ENCODE measurements at regions not wholly inside any gene's neighbourhood (a gene's known extent, or its start where the extent isn't known, plus 50 kb on each side); places are given as distances from the start of the nearest gene placed in this dataset.

DNA sequence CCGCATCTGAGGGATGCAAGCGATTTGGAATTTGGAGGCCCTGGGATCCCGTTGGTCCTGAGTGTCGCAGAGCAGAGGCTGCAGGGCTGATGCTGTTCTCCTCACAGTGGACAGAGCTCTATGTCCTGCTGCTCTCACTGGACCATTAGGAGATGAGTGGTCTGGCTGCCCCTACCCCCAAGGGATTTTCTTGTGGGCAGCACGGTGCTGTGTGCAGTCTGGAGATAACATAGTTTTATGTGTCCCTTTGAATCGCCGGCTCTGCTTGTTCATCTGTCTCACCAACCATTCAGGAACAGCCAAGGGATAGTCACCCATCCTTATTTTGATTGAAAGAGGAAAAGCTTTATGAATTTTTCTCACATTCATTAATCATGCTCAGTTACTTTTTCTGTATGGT is 49.9 kb downstream of the CHRM3 start:
- DNase-seq, result no peak

GRCh38 chr1:239437822-239438221 is 51.5 kb downstream of the CHRM3 start:
- no peak for DNase-seq

- no peak for DNase-seq
Observed at GRCh38 chr1:239438891-239439290, 52.5 kb downstream of the CHRM3 start.

DNA sequence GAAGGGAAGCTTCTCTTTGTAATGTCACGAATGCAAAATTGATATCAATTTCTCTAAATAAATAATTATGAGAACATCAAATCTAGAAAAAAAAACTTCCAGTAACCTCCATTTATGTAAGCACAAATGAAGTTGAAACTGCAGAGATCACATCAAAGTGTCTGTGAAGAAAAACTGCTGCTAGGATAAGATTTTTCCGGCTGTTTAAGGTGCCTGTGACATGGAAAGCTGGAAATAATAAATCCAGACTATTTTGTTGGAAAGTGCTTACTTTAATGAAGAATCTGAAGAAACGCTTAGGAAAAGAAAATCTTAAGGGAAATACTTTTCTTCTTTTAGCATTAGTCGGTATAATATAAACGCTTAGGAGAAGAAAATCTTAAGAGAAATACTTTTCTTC is 57.0 kb downstream of the CHRM3 start:
- DNase-seq, result no peak

DNA sequence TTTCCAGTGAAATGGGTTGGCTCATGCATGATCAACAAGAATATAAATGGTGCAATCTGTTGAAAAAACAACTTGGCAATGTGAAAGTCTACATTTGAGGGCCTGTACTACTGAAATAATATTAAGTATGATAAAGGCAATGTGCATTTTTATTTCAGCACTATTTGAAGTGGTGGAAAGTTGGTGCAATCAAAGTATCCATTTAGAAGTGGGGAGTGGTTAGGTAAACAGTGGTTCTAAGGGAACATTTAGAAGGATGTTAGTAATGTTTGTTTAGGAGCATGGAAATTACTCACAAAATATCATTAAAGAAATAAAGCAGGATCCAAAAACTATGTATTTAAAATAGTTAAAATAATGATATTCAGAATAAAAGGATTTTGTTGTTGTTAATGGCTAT is 60.2 kb downstream of the CHRM3 start:
- no peak for DNase-seq

DNA sequence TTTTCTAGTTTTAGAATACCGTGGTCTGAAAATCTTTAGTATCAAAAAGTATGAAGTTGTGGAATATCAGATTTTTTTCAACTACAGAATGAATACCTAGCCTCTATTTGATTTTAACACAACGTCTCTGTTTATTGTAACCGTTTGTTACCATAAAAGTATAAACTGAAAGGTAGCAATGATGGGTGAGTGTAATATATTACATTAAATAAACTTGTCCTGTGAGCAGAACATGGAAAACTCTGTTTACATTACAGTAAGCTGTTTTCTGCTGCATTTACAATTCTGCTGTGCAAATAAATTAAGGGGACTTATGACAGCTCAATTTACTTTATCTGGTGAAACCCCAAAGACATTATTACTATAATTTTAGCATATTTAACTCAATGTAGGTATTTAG is 62.5 kb downstream of the CHRM3 start:
- no peak for DNase-seq

DNA sequence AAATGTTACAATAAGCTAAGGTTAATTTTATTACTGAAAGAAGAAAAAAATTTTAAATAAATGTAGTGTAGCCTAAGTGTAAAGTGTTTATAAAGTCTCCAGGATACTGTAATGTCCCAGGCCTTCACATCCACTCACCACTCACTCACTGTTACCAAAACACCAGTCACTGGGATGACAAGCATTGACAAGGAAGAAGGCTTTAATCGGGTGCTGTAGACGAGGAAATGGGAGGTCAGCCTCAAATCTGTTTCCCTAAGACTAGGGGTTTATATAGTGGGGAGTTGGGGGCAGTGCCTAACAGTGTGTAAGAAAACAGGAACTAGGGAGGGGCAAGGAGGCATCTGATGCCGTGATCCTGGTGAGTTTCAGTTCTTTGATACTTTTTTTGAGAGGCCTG is 69.4 kb downstream of the CHRM3 start:
- no peak for DNase-seq

DNA sequence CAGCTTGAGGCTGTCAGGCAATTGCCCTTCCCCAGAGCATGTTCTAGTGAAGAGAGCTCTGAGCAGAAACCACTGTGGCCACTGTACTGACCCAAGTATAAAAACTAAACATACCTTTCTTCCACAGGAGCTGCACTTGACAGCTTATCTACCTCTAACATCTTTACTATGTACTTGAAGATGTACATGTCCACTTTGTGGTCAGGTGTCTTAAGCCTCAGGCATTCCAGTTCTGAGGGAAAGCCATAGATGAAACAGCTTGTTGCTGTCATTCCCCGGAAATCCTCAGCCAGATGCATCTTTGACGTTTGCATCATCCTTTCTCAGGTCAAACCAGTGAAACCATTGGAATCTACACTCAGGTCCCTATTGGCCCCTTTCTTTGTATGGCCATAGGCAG is 70.4 kb downstream of the CHRM3 start:
- no peak for DNase-seq

GRCh38 chr1:239457491-239458143 is 71.2 kb downstream of the CHRM3 start:
- DNase-seq, result no peak

- no peak for DNase-seq
Observed at GRCh38 chr1:239458144-239458500, 71.8 kb downstream of the CHRM3 start.

DNA sequence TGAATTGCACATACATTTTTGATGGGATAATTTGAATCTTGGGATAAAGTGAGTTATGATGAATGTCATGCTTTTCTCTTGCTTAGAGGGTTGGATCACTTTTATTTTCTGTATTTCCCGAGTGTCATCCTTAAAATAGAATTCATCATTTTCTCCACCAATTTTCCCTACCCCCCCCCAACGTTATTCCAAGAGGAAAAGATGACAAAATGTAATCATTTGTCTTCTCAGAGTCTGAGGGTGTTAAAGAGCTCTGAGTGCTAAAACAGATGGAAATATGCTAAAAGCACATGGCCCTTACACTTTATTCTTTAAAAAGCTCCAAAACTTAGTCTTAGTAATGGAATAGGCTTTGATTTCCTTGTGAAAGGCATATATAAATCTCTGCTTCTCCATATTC is 81.4 kb downstream of the CHRM3 start:
- DNase-seq, result no peak

DNA sequence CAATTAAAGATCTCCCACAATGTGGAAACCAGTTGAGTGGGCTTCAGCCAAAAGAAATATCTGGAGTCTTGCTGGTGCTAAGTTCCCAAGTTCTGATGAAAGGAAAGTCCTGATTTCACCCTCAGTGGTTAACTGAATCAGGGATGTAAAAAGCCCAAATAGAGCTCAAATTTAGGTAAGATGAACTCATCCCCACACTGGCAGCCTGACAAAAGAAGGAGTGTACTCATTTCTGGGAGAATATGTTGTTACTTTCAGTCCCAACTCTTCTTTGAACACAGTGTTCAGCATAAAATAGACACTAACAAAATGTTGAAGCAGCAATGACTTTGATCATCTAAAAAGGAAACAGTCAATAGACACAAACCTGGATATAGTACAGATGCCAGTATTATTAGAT is 91.7 kb downstream of the CHRM3 start:
- DNase-seq, result no peak

- DNase-seq, result no peak
Observed at GRCh38 chr1:239483391-239483790, 97.0 kb downstream of the CHRM3 start.

DNA sequence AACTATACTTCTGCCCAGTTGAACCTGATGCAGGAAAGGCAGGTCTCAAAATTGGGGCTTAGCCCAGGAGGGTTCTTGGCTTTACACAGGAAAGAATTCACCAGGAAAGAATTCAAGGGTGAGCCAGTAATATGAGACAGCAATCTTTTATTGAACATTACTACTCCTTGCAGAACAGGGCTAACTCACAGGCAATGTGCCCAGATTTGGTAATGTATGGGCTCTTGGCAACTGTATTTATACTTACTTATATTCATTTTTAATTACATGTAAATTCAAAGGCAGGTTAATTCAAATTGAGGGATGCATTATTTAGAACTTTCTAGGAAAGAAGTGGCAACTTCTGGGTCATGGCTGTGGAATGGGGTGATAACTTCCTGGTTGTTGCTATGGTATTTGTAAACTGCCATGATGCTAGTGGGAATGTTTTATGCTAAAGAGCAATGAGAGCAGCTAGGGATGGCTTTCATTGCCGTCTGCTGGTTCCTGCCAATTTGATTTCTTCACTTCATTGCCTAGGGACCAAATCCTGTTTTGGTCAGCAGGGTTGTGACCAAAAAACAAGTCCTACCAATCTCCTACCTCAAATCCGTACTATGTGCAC is 107.5 kb downstream of the CHRM3 start:
- no peak for DNase-seq

GRCh38 chr1:239505094-239505493 is 118.7 kb downstream of the CHRM3 start:
- no peak for DNase-seq

- no peak for DNase-seq
Observed at GRCh38 chr1:239507826-239508225, 121.5 kb downstream of the CHRM3 start.

- no peak for DNase-seq
Observed at GRCh38 chr1:239511875-239512274, 125.5 kb downstream of the CHRM3 start.

DNA sequence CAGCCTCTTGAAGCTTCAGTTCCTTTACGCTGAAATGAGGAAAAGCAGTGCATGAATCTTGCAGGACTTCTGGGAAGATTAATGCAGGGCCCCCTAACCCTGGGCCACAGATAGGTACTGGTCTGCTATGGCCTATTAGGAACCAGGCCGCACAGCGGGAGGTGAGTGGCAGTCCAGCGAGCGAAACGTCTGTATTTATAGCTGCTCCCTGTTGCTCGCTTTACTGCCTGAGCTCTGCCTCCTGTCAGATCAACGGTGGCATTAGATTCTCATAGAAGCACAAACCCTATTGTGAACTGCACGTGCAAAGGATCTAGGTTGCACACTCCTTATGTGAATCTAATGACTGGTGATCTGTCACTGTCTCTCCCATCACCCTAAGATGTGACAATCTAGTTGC is 130.2 kb downstream of the CHRM3 start:
- no peak for DNase-seq

DNA sequence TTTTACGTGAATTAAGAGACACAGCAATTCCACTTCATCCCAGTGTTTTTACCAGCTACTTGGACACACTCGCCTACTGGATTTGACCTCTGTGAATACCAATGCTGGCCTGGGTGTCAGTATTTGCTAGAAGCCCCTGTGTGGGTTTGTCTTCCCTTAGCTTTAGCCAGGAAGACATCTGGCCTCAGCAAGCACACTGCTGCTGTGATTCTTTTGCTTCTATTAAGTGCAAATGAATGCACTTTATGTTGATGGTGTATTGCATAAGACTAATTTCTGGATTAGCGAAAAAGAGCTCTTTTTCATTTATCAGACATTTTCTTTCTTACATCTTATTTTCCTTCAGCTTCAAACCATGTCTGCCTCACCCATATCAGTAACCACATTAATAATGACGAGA is 140.0 kb downstream of the CHRM3 start:
- no peak for DNase-seq

- no peak for DNase-seq
Observed at GRCh38 chr1:239527051-239527693, 140.8 kb downstream of the CHRM3 start.

DNA sequence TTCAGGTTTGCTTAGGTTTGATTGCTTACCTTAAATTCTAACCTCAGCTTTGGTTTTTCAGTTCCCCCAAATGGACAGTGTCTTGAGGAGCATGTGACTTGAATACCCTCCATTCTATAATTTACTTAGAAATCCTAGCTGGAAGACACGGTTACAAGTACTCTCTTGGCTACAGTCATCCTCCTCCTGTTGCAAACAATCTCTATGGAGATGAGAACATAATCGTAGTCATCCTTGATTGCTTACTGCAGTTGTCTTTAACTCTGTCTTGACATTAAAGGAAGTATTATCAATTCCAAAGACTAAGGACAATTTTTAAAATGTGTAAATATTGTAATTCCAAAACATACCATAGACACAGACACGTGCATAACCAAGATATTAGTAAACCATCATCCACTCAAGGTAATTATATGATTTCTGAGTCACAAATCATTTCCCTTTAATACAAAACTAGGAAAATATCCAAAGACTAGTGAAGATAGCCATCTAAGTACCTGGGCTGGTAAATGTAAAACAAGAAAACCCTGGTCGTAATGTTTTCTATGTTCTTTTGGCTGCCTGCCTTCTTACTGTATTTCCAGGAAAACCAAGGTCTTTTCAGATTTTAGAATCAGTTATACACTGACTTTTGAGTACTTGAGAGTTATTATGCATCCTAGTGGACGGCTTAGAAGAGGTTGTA is 149.9 kb downstream of the CHRM3 start:
- DNase-seq, result no peak

DNA sequence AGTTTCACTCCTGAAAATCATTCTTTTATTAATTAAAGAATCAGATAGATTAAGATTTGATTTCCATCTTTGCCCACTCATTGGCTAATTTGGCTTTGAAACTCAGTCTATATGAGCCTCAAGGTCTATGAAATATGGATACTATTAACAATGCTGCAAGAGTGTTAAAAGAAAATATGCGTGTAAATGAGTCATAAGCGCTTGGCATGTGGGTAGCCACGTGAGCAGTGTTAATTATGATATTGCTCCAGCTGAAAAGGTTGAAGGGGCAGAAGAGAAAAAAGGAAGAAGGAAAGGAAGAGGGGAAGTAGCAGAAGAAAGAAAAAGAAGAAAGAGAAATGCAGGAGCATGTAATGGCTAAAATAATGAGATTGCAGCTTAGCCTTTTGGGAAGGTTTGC is 151.4 kb downstream of the CHRM3 start:
- DNase-seq, result no peak

GRCh38 chr1:239538239-239538988 is 152.0 kb downstream of the CHRM3 start:
- no peak for DNase-seq
